ENCODE measurements at regions not wholly inside any gene's neighbourhood (a gene's known extent, or its start where the extent isn't known, plus 50 kb on each side); places are given as distances from the start of the nearest gene placed in this dataset.

DNA sequence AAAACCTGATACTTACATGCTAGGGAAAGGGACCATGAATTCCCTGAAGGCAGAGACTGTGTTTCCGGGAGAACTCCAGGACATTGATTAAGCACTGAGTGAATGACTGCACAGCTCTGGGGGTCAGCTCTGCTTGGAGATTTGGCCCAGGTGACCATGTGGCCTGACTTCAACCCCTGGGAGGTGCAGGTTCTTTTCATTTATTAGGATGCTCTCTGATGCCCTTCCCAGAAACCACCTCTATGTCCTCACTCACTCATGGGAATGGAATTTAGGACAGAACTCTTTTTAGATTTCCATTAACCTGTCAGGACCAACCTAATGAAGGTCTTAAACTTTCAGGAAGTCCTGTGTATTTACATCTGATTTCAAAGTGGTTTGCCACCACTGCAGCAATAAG is 393.3 kb upstream of the ARGLU1 start:
- peaks cover 4 to 6% of the 10 kb centered on the region in 2 donors for H3K9me3 Mint-ChIP-seq
- Histone ChIP-seq H3K9me3 (ENCODE audit: control insufficient read depth, insufficient read depth, low read length) (no peaks in the 10 kb centered on the region), H3K4me1 (ENCODE audit: control insufficient read depth, insufficient read depth, low read length) (no peaks in the 10 kb centered on the region), H3K4me3 (ENCODE audit: low read length) (no peak overlapping the region), H3K36me3 (ENCODE audit: control insufficient read depth, insufficient read depth, low read length) (no peaks in the 10 kb centered on the region), H3K27ac (ENCODE audit: low read length) (no peak overlapping the region), H3K27me3 (ENCODE audit: control insufficient read depth, insufficient read depth, low read length) (no peaks in the 10 kb centered on the region)
- intact Hi-C loops (cut with micrococcal nuclease): no loop called here
- H3K4me1 Mint-ChIP-seq: no peaks in the 10 kb centered on the region
- no peak overlapping the region for H3K27ac Mint-ChIP-seq
- no peak for DNase-seq
- no peaks in the 10 kb centered on the region for H3K36me3 Mint-ChIP-seq
- WGBS (ENCODE audit: insufficient coverage): 95% methylated on average over 1 of the region's 1 CpG
- ATAC-seq: no peak
- H3K27me3 Mint-ChIP-seq (ENCODE audit: low read depth in 2 of 2): no peaks in the 10 kb centered on the region
- no peak overlapping the region for H3K4me3 Mint-ChIP-seq
- TF ChIP-seq CTCF (IDR thresholded peaks at IDR 0.05): no peak

GRCh38 chr13:106958621-106959048 is 390.7 kb upstream of the ARGLU1 start:
- DNase-seq (no peak), ATAC-seq (no peak)
- H3K27me3 ChIP-seq (ENCODE audit: control insufficient read depth, insufficient read depth, low read length): no peaks in the 10 kb centered on the region
- Mint-ChIP-seq H3K4me1 (no peaks in the 10 kb centered on the region), H3K4me3 (no peak overlapping the region), H3K9me3 (peaks cover 8 to 12% of the 10 kb centered on the region in 2 donors), H3K27ac (no peak overlapping the region), H3K27me3 (ENCODE audit: low read depth in 2 of 2) (no peaks in the 10 kb centered on the region), H3K36me3 (no peaks in the 10 kb centered on the region)
- H3K9me3 ChIP-seq (ENCODE audit: control insufficient read depth, insufficient read depth, low read length): peaks cover 3% of the 10 kb centered on the region
- no peak for TF ChIP-seq CTCF (IDR thresholded peaks at IDR 0.05)
- H3K36me3 ChIP-seq (ENCODE audit: control insufficient read depth, insufficient read depth, low read length): no peaks in the 10 kb centered on the region
- H3K4me1 ChIP-seq (ENCODE audit: control insufficient read depth, insufficient read depth, low read length): no peaks in the 10 kb centered on the region
- 100% methylated on average over 2 of the region's 3 CpGs for WGBS (ENCODE audit: insufficient coverage)
- no peak overlapping the region for H3K27ac ChIP-seq (ENCODE audit: low read length)
- intact Hi-C loops (cut with micrococcal nuclease): no loop called here
- no peak overlapping the region for H3K4me3 ChIP-seq (ENCODE audit: low read length)

- Mint-ChIP-seq H3K36me3 (no peaks in the 10 kb centered on the region), H3K27me3 (ENCODE audit: low read depth in 2 of 2) (no peaks in the 10 kb centered on the region), H3K4me1 (no peaks in the 10 kb centered on the region), H3K4me3 (no peak overlapping the region), H3K27ac (no peak overlapping the region), H3K9me3 (peaks cover 2 to 7% of the 10 kb centered on the region in 2 donors)
- Histone ChIP-seq H3K9me3 (ENCODE audit: control insufficient read depth, insufficient read depth, low read length) (no peaks in the 10 kb centered on the region), H3K27ac (ENCODE audit: low read length) (no peak overlapping the region), H3K27me3 (ENCODE audit: control insufficient read depth, insufficient read depth, low read length) (no peaks in the 10 kb centered on the region), H3K4me1 (ENCODE audit: control insufficient read depth, insufficient read depth, low read length) (no peaks in the 10 kb centered on the region), H3K36me3 (ENCODE audit: control insufficient read depth, insufficient read depth, low read length) (no peaks in the 10 kb centered on the region), H3K4me3 (ENCODE audit: low read length) (no peak overlapping the region)
- intact Hi-C loops (cut with micrococcal nuclease): no loop called here
- WGBS (ENCODE audit: insufficient coverage): 56% methylated on average over 3 of the region's 3 CpGs
- no peak for ATAC-seq
- DNase-seq: no peak
- TF ChIP-seq CTCF (IDR thresholded peaks at IDR 0.05): no peak
Observed at GRCh38 chr13:106942563-106942962, 374.6 kb upstream of the ARGLU1 start.

DNA sequence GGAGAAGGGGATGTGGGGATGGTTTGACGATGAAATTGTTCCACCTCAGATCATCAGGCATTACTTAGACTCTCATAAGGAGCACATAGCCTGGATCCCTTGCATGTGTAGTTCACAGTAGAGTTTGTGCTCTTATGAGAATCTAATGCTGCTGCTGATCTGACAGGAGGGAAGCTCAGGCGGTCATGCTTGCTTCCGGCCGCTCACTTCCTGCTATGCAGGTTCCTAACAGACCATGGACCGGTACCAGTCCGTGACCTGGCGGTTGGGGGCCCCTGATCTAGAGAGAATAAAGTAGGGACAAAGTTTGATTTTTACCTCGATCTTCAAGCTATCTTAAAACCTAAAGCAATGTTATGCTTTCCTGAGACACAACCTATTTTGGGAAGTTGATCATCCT is 373.8 kb upstream of the ARGLU1 start:
- TF ChIP-seq CTCF (IDR thresholded peaks at IDR 0.05): no peak
- Mint-ChIP-seq H3K27me3 (ENCODE audit: low read depth in 2 of 2) (no peaks in the 10 kb centered on the region), H3K27ac (no peak overlapping the region), H3K36me3 (no peaks in the 10 kb centered on the region), H3K9me3 (peaks cover 3% of the 10 kb centered on the region in 2 donors), H3K4me1 (no peaks in the 10 kb centered on the region), H3K4me3 (no peak overlapping the region)
- intact Hi-C loops (cut with micrococcal nuclease): no loop called here
- no peak for DNase-seq
- Histone ChIP-seq H3K4me3 (ENCODE audit: low read length) (no peak overlapping the region), H3K4me1 (ENCODE audit: control insufficient read depth, insufficient read depth, low read length) (no peaks in the 10 kb centered on the region), H3K27me3 (ENCODE audit: control insufficient read depth, insufficient read depth, low read length) (no peaks in the 10 kb centered on the region), H3K27ac (ENCODE audit: low read length) (no peak overlapping the region), H3K9me3 (ENCODE audit: control insufficient read depth, insufficient read depth, low read length) (no peaks in the 10 kb centered on the region), H3K36me3 (ENCODE audit: control insufficient read depth, insufficient read depth, low read length) (no peaks in the 10 kb centered on the region)
- no peak for ATAC-seq
- WGBS (ENCODE audit: insufficient coverage): 92% methylated on average over 8 of the region's 8 CpGs

All from natural killer cell (primary cell).